ENCODE measurements at regions not wholly inside any gene's neighbourhood (a gene's known extent, or its start where the extent isn't known, plus 50 kb on each side); places are given as distances from the start of the nearest gene placed in this dataset.

DNA sequence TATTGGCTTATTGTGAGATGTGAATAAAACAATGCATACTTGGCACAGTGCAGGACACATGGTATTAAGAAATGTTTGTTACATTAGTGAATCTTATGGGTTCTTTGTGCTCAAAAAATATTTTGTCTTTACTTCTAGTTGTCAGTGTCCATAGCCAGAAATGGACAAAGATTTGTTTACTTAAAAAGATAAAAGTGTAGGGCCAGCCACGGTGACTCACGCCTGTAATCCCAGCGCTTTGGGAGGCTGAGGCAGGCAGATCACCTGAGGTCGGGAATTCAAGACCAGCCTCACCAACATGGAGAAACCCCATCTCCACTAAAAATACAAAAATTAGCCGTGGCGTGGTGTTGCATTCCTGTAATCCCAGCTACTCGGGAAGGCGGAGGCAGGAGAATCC lies 654.6 kb upstream of the NEGR1 start:
- H3K4me3 ChIP-seq (ENCODE audit: low read depth, low read length), result no peak overlapping the region
- no peak for TF ChIP-seq CTCF (IDR thresholded peaks at IDR 0.05; ENCODE audit: insufficient read depth, low read length)
- no peak for DNase-seq (ENCODE audit: low read depth)

DNA sequence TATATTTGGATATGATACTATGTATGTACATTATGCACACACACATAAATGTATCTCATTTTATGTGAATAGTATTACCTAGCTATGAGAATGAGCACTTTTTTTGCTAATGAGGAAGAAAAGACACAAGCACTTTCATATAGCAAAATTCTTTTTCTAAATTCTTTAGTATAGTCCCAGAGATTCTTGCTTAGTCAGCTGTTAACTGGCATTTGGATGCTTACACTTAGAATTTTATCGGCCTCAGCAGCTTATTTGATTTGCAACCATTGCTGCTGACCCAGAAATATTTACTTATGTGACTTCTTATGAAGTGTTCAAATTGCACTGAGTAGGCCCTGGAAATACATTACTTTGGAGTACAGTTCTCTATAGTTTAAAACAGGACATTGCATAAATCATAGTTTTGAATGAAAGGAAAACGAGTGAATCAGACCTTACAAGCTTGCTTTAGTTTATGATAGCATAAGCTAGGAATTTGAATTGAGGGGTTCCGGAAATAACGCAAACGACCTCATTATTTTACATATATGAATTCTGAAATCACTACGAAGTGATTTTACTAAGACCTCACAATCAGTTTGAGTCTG lies 653.9 kb upstream of the NEGR1 start:
- no peak overlapping the region for H3K4me3 ChIP-seq (ENCODE audit: low read depth, low read length)
- DNase-seq (ENCODE audit: low read depth), result no peak
- TF ChIP-seq CTCF (IDR thresholded peaks at IDR 0.05; ENCODE audit: insufficient read depth, low read length), result no peak

- no peak for TF ChIP-seq CTCF (IDR thresholded peaks at IDR 0.05; ENCODE audit: insufficient read depth, low read length)
- no peak for DNase-seq (ENCODE audit: low read depth)
- H3K4me3 ChIP-seq (ENCODE audit: low read depth, low read length), result no peak overlapping the region
Observed at GRCh38 chr1:72932025-72932424, 649.7 kb upstream of the NEGR1 start.

GRCh38 chr1:72930528-72930927 lies 648.2 kb upstream of the NEGR1 start:
- no peak for DNase-seq (ENCODE audit: low read depth)
- H3K4me3 ChIP-seq (ENCODE audit: low read depth, low read length), result no peak overlapping the region
- TF ChIP-seq CTCF (IDR thresholded peaks at IDR 0.05; ENCODE audit: insufficient read depth, low read length), result no peak

GRCh38 chr1:72918940-72919339 lies 636.6 kb upstream of the NEGR1 start:
- no peak for DNase-seq (ENCODE audit: low read depth)
- no peak for TF ChIP-seq CTCF (IDR thresholded peaks at IDR 0.05; ENCODE audit: insufficient read depth, low read length)

DNA sequence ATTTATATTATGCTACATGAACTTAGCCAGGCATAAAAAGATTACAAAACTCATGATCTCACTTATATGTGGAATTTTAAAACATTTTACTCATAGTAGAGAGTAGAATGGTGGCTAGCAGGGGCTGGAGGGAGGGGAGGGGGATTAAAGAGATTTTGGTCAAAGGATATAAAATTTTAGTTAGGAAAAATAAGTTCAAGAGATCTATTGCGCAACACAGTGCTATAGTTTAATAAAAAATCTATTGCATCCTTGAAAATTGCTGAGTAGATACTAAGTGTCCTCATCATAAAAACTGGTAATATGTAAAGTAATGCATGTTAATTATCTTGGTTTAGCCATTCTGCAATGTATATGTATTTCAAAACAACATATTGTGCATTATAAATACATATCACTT lies 635.6 kb upstream of the NEGR1 start:
- no peak for DNase-seq (ENCODE audit: low read depth)
- no peak overlapping the region for H3K4me3 ChIP-seq (ENCODE audit: low read depth, low read length)
- no peak for TF ChIP-seq CTCF (IDR thresholded peaks at IDR 0.05; ENCODE audit: insufficient read depth, low read length)

More at GRCh38 chr1:72918940-72919339, 636.6 kb upstream of the NEGR1 start:
- no peak overlapping the region for H3K4me3 ChIP-seq (ENCODE audit: low read depth, low read length)

GRCh38 chr1:72915581-72915980 lies 633.2 kb upstream of the NEGR1 start:
- TF ChIP-seq CTCF (IDR thresholded peaks at IDR 0.05; ENCODE audit: insufficient read depth, low read length), result no peak

More at GRCh38 chr1:72915581-72915980, 633.2 kb upstream of the NEGR1 start:
- DNase-seq (ENCODE audit: low read depth), result no peak
- H3K4me3 ChIP-seq (ENCODE audit: low read depth, low read length), result no peak overlapping the region

All from fibroblast of the aortic adventitia (primary cell).